ENCODE measurements at regions not wholly inside any gene's neighbourhood (a gene's known extent, or its start where the extent isn't known, plus 50 kb on each side); places are given as distances from the start of the nearest gene placed in this dataset.

- no peak overlapping the region for H2AFZ ChIP-seq (ENCODE audit: low read length)
- no peak overlapping the region for H3K23ac ChIP-seq (ENCODE audit: insufficient read length)
- H3K23me2 ChIP-seq (ENCODE audit: low read depth, low read length) = no peaks in the 10 kb centered on the region
- DNase-seq (ENCODE audit: low read depth in 1 of 2, low spot score in 2 of 2) = no peak
- TF ChIP-seq NRF1 (IDR thresholded peaks at IDR 0.05; ENCODE audit: low read depth, low read length) = no peak
- no peak for TF ChIP-seq TBP (IDR thresholded peaks at IDR 0.05; ENCODE audit: low read depth, low read length)
- no peak for TF ChIP-seq TCF12 (IDR thresholded peaks at IDR 0.05; ENCODE audit: low read depth, low read length)
- no peak for TF ChIP-seq EGR1 (IDR thresholded peaks at IDR 0.05; ENCODE audit: borderline replicate concordance, low read depth, low read length)
- TF ChIP-seq, protein P1, sequence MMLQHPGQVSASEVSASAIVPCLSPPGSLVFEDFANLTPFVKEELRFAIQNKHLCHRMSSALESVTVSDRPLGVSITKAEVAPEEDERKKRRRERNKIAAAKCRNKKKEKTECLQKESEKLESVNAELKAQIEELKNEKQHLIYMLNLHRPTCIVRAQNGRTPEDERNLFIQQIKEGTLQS (IDR thresholded peaks at IDR 0.05; ENCODE audit: insufficient read depth, low read depth, low read length) = no peak
- no peak for TF ChIP-seq CHD1 (IDR thresholded peaks at IDR 0.05; ENCODE audit: low read depth, low read length)
- no peak for TF ChIP-seq KDM1A (IDR thresholded peaks at IDR 0.05; ENCODE audit: borderline replicate concordance, low read length)
- TF ChIP-seq CBX8 (IDR thresholded peaks at IDR 0.05; ENCODE audit: borderline replicate concordance, low read depth, low read length) = no peak
- TF ChIP-seq JUN (IDR thresholded peaks at IDR 0.05; ENCODE audit: low read depth, low read length) = no peak
- no peak for TF ChIP-seq RNF2 (IDR thresholded peaks at IDR 0.05; ENCODE audit: borderline replicate concordance, low read depth, low read length, missing control alignments, poor library complexity, severe bottlenecking)
- no peak for TF ChIP-seq POLR2A (IDR thresholded peaks at IDR 0.05; ENCODE audit: control extremely low read depth in 1 of 2, low read depth in 2 of 2, low read length in 2 of 2)
- TF ChIP-seq NANOG (IDR thresholded peaks at IDR 0.05; ENCODE audit: insufficient read depth, low read depth, low read length, poor library complexity, severe bottlenecking) = no peak
- TF ChIP-seq ASH2L (IDR thresholded peaks at IDR 0.05; ENCODE audit: low read length) = no peak
- no peaks in the 10 kb centered on the region for H3K36me3 ChIP-seq (ENCODE audit: control insufficient read depth in 2 of 4, insufficient read depth in 4 of 4, low read length in 3 of 4)
- no peaks in the 10 kb centered on the region for H3K27me3 ChIP-seq (replicated peaks in 1 of 4; ENCODE audit: control insufficient read depth in 3 of 4, extremely low read depth in 1 of 4, insufficient read depth in 3 of 4, low read length in 3 of 4)
- no peak overlapping the region for H3K18ac ChIP-seq (ENCODE audit: extremely low read depth, low read length)
- no peaks in the 10 kb centered on the region for H3K9me3 ChIP-seq (ENCODE audit: insufficient read depth in 2 of 2, low read depth in 1 of 2, low read length in 1 of 2)
- no peak overlapping the region for H2BK12ac ChIP-seq (ENCODE audit: low read depth, low read length)
- no peak overlapping the region for H2BK15ac ChIP-seq (ENCODE audit: low read length)
- no peak overlapping the region for H3K4me2 ChIP-seq (ENCODE audit: insufficient read depth in 1 of 2, low read depth in 2 of 2, low read length in 2 of 2)
- H3K9ac ChIP-seq (replicated peaks in 1 of 4; ENCODE audit: extremely low read depth in 1 of 4, low read depth in 3 of 4, low read length in 3 of 4) = no peak overlapping the region
- no peak overlapping the region for H2BK5ac ChIP-seq (ENCODE audit: low read depth, low read length)
- no peak overlapping the region for H4K5ac ChIP-seq (ENCODE audit: insufficient read length, low read depth, low read length)
- H3K27ac ChIP-seq (ENCODE audit: low read depth, low read length) = no peak overlapping the region
- H3K4ac ChIP-seq (replicated peaks; ENCODE audit: insufficient read length, low read depth, low read length) = no peak overlapping the region
- H4K20me1 ChIP-seq (replicated peaks in 1 of 2; ENCODE audit: control insufficient read depth in 1 of 2, insufficient read depth in 2 of 2, low read length in 2 of 2) = no peaks in the 10 kb centered on the region
- H4K91ac ChIP-seq (replicated peaks; ENCODE audit: insufficient read length, low read length) = no peak overlapping the region
- H3K14ac ChIP-seq (ENCODE audit: insufficient read length) = no peak overlapping the region
- POLR2A ChIA-PET (ENCODE audit: partially characterized antibody) = no interaction called here
- CTCF ChIA-PET (ENCODE audit: partially characterized antibody) = no interaction called here
- H3K4me1 ChIP-seq (replicated peaks in 1 of 4; ENCODE audit: control insufficient read depth in 3 of 4, insufficient read depth in 4 of 4, low read length in 3 of 4) = no peaks in the 10 kb centered on the region
- H3K56ac ChIP-seq (replicated peaks; ENCODE audit: insufficient read length, low read depth, low read length) = no peak overlapping the region
- no peaks in the 10 kb centered on the region for H3K79me1 ChIP-seq (ENCODE audit: low read depth, low read length)
- no peak overlapping the region for H4K8ac ChIP-seq (ENCODE audit: extremely low read depth, insufficient read depth, low read length)
- H2AK5ac ChIP-seq (ENCODE audit: low read depth, low read length) = no peak overlapping the region
- no peaks in the 10 kb centered on the region for H3K79me2 ChIP-seq (ENCODE audit: control insufficient read depth in 1 of 2, insufficient read depth in 2 of 2, low read length in 2 of 2)
- no peak overlapping the region for H2BK20ac ChIP-seq (ENCODE audit: low read length)
- no peak for FAIRE-seq
- no peak overlapping the region for H3K4me3 ChIP-seq (ENCODE audit: extremely low read depth in 1 of 4, insufficient read depth in 2 of 4, low read depth in 3 of 4, low read length in 4 of 4)
- H2BK120ac ChIP-seq (replicated peaks; ENCODE audit: low read depth, low read length) = no peak overlapping the region
- 100% methylated on average over 1 of the region's 1 CpG; no CpG with 5 or more reads in 1 of the 2 experiments for WGBS, 2 experiments (ENCODE audit: extremely low coverage in 1 of 2, insufficient coverage in 1 of 2, insufficient read length in 1 of 2, insufficient replicate concordance in 2 of 2, low coverage in 1 of 2, low lambda C conversion rate in 2 of 2, missing lambda C conversion rate in 1 of 2)
Measured at GRCh38 chr1:99371413-99371812, 107.1 kb downstream of the PLPPR4 start.
